ENCODE measurements at regions not wholly inside any gene's neighbourhood (a gene's known extent, or its start where the extent isn't known, plus 50 kb on each side); places are given as distances from the start of the nearest gene placed in this dataset.

- CTCF ChIA-PET, result no interaction called here
- POLR2A ChIA-PET (ENCODE audit: low non-redundant PET), result no interaction called here
- H3K4me3 ChIP-seq (ENCODE audit: low read depth, low read length, poor library complexity, severe bottlenecking), result no peak overlapping the region
- DNase-seq (ENCODE audit: low spot score), result no peak
- no peaks in the 10 kb centered on the region for H3K4me1 ChIP-seq (ENCODE audit: insufficient read depth, low read length, poor library complexity, severe bottlenecking)
- H3K27ac ChIP-seq (ENCODE audit: low read depth, low read length, poor library complexity, severe bottlenecking), result no peak overlapping the region
- no peaks in the 10 kb centered on the region for H3K9me3 ChIP-seq (ENCODE audit: low read depth, low read length, poor library complexity, severe bottlenecking)
- intact Hi-C loops (cut with micrococcal nuclease; ENCODE audit: unreplicated experiment), result no loop called here
- no TSS peak for BruUV-seq (replicated peaks)
- H3K36me3 ChIP-seq (ENCODE audit: insufficient read depth, low read length, poor library complexity, severe bottlenecking), result no peaks in the 10 kb centered on the region
- H3K27me3 ChIP-seq (replicated peaks; ENCODE audit: insufficient read depth, low read depth, low read length, poor library complexity), result no peaks in the 10 kb centered on the region
- no peak for TF ChIP-seq EZH2 (IDR thresholded peaks at IDR 0.05; ENCODE audit: borderline replicate concordance, low read depth, low read length, poor library complexity, severe bottlenecking)
- no peak for TF ChIP-seq CTCF (conservative IDR thresholded peaks at IDR 0.05; ENCODE audit: low read depth, low read length)
Measured at GRCh38 chr17:14004927-14005620, 64.2 kb upstream of the COX10 start.

GRCh38 chr17:14006249-14006942 lies 62.9 kb upstream of the COX10 start:
- intact Hi-C loops (cut with micrococcal nuclease; ENCODE audit: unreplicated experiment), result no loop called here
- Histone ChIP-seq H3K9me3 (ENCODE audit: low read depth, low read length, poor library complexity, severe bottlenecking) (no peaks in the 10 kb centered on the region), H3K27ac (ENCODE audit: low read depth, low read length, poor library complexity, severe bottlenecking) (no peak overlapping the region), H3K4me3 (ENCODE audit: low read depth, low read length, poor library complexity, severe bottlenecking) (no peak overlapping the region), H3K36me3 (ENCODE audit: insufficient read depth, low read length, poor library complexity, severe bottlenecking) (no peaks in the 10 kb centered on the region), H3K27me3 (replicated peaks; ENCODE audit: insufficient read depth, low read depth, low read length, poor library complexity) (no peaks in the 10 kb centered on the region), H3K4me1 (ENCODE audit: insufficient read depth, low read length, poor library complexity, severe bottlenecking) (no peaks in the 10 kb centered on the region)
- ChIA-PET POLR2A (ENCODE audit: low non-redundant PET) (no interaction called here), CTCF (no interaction called here)
- no peak for TF ChIP-seq CTCF (conservative IDR thresholded peaks at IDR 0.05; ENCODE audit: low read depth, low read length)
- TF ChIP-seq EZH2 (IDR thresholded peaks at IDR 0.05; ENCODE audit: borderline replicate concordance, low read depth, low read length, poor library complexity, severe bottlenecking), result no peak
- no peak for DNase-seq (ENCODE audit: low spot score)
- no TSS peak for BruUV-seq (replicated peaks)

- CTCF ChIA-PET, result no interaction called here
- no peak for DNase-seq (ENCODE audit: low spot score)
Measured at GRCh38 chr17:14007951-14008350, 61.4 kb upstream of the COX10 start.

More at GRCh38 chr17:14007951-14008350, 61.4 kb upstream of the COX10 start:
- no peaks in the 10 kb centered on the region for H3K36me3 ChIP-seq (ENCODE audit: insufficient read depth, low read length, poor library complexity, severe bottlenecking)
- no peaks in the 10 kb centered on the region for H3K9me3 ChIP-seq (ENCODE audit: low read depth, low read length, poor library complexity, severe bottlenecking)
- H3K27me3 ChIP-seq (replicated peaks; ENCODE audit: insufficient read depth, low read depth, low read length, poor library complexity), result no peaks in the 10 kb centered on the region
- no peak overlapping the region for H3K27ac ChIP-seq (ENCODE audit: low read depth, low read length, poor library complexity, severe bottlenecking)
- intact Hi-C loops (cut with micrococcal nuclease; ENCODE audit: unreplicated experiment), result no loop called here
- BruUV-seq (replicated peaks), result no TSS peak
- POLR2A ChIA-PET (ENCODE audit: low non-redundant PET), result no interaction called here
- TF ChIP-seq EZH2 (IDR thresholded peaks at IDR 0.05; ENCODE audit: borderline replicate concordance, low read depth, low read length, poor library complexity, severe bottlenecking), result no peak
- no peak for TF ChIP-seq CTCF (conservative IDR thresholded peaks at IDR 0.05; ENCODE audit: low read depth, low read length)
- H3K4me3 ChIP-seq (ENCODE audit: low read depth, low read length, poor library complexity, severe bottlenecking), result no peak overlapping the region
- no peaks in the 10 kb centered on the region for H3K4me1 ChIP-seq (ENCODE audit: insufficient read depth, low read length, poor library complexity, severe bottlenecking)

Data from A673 (cell line).